GM03348 (cell line): ENCODE measurements at regions not wholly inside any gene's neighbourhood (a gene's known extent, or its start where the extent isn't known, plus 50 kb on each side); places are given as distances from the start of the nearest gene placed in this dataset.

Experiments used
- DNase-seq: peaks from one replicate; pipeline ENCODE4 v3.0.0; 2012; ENCODE audit warnings: low spot score

GRCh38 chr6:23027281-23027680 is 457.9 kb downstream of the HDGFL1 start:
- no peak for DNase-seq

- peak; percentile 13 for DNase-seq
Observed at GRCh38 chr6:23031986-23032385, 462.6 kb downstream of the HDGFL1 start.

- no peak for DNase-seq
Observed at GRCh38 chr6:23034926-23035325, 465.6 kb downstream of the HDGFL1 start.

- no peak for DNase-seq
Observed at GRCh38 chr6:23036406-23036983, 467.1 kb downstream of the HDGFL1 start.

GRCh38 chr6:23040899-23041298 is 471.5 kb downstream of the HDGFL1 start:
- no peak for DNase-seq

- DNase-seq, result no peak
Observed at GRCh38 chr6:23045280-23045679, 475.9 kb downstream of the HDGFL1 start.

GRCh38 chr6:23055523-23055922 is 486.2 kb downstream of the HDGFL1 start:
- no peak for DNase-seq

- no peak for DNase-seq
Observed at GRCh38 chr6:23073821-23074220, 504.5 kb downstream of the HDGFL1 start.

- no peak for DNase-seq
Observed at GRCh38 chr6:23077772-23078171, 508.4 kb downstream of the HDGFL1 start.

GRCh38 chr6:23081701-23082100 is 512.3 kb downstream of the HDGFL1 start:
- DNase-seq, result no peak

- no peak for DNase-seq
Observed at GRCh38 chr6:23086100-23086499, 516.7 kb downstream of the HDGFL1 start.

GRCh38 chr6:23087471-23087870 is 518.1 kb downstream of the HDGFL1 start:
- DNase-seq, result no peak

GRCh38 chr6:23088761-23089160 is 519.4 kb downstream of the HDGFL1 start:
- no peak for DNase-seq

- DNase-seq, result no peak
Observed at GRCh38 chr6:23089981-23090380, 520.6 kb downstream of the HDGFL1 start.

GRCh38 chr6:23091795-23092194 is 522.4 kb downstream of the HDGFL1 start:
- peak; percentile 13 for DNase-seq

GRCh38 chr6:23096876-23097275 is 527.5 kb downstream of the HDGFL1 start:
- DNase-seq, result no peak

GRCh38 chr6:23097566-23097965 is 528.2 kb downstream of the HDGFL1 start:
- no peak for DNase-seq

GRCh38 chr6:23106951-23107350 is 537.6 kb downstream of the HDGFL1 start:
- peak; percentile 25 for DNase-seq

- DNase-seq, result peak; percentile 66
Observed at GRCh38 chr6:23111984-23112383, 542.6 kb downstream of the HDGFL1 start.

GRCh38 chr6:23114812-23115504 is 545.6 kb downstream of the HDGFL1 start:
- no peak for DNase-seq

- no peak for DNase-seq
Observed at GRCh38 chr6:23137611-23138010, 568.2 kb downstream of the HDGFL1 start.

GRCh38 chr6:23140871-23141270 is 571.5 kb downstream of the HDGFL1 start:
- DNase-seq, result peak; percentile 9

GRCh38 chr6:23145781-23146180 is 576.4 kb downstream of the HDGFL1 start:
- peak; percentile 18 for DNase-seq

- no peak for DNase-seq
Observed at GRCh38 chr6:23154159-23154558, 584.8 kb downstream of the HDGFL1 start.
